Midbrain (tissue), 1 donor: ENCODE measurements at regions not wholly inside any gene's neighbourhood (a gene's known extent, or its start where the extent isn't known, plus 50 kb on each side); places are given as distances from the start of the nearest gene placed in this dataset.
"Not testable (repeated sequence)": the region's sequence is repeated elsewhere in the genome, so short reads cannot be mapped to it uniquely, and the experiment has no call there.

Experiments
- DNase-seq: peaks from one replicate; lab custom pipeline; 2025; lab: John Stamatoyannopoulos, UW

GRCh38 chr21:28282833-28283232 lies 709.8 kb downstream of the LTN1 start:
- no peak for DNase-seq

GRCh38 chr21:28281357-28281756 lies 711.3 kb downstream of the LTN1 start:
- not testable (repeated sequence) for DNase-seq

- DNase-seq, result no peak
Measured at GRCh38 chr21:28280611-28281010, 712.1 kb downstream of the LTN1 start.

- no peak for DNase-seq
Measured at GRCh38 chr21:28277324-28277723, 715.4 kb downstream of the LTN1 start.

- DNase-seq, result no peak
Measured at GRCh38 chr21:28272272-28272992, 720.2 kb downstream of the LTN1 start.

GRCh38 chr21:28269173-28269572 lies 723.5 kb downstream of the LTN1 start:
- DNase-seq, result no peak

- DNase-seq, result no peak
Measured at GRCh38 chr21:28268685-28269084, 724.0 kb downstream of the LTN1 start.

- no peak for DNase-seq
Measured at GRCh38 chr21:28267449-28267848, 725.2 kb downstream of the LTN1 start.

GRCh38 chr21:28266061-28266460 lies 726.6 kb downstream of the LTN1 start:
- DNase-seq, result no peak

GRCh38 chr21:28263974-28264373 lies 728.7 kb downstream of the LTN1 start:
- no peak for DNase-seq

- no peak for DNase-seq
Measured at GRCh38 chr21:28261298-28261697, 731.4 kb downstream of the LTN1 start.

GRCh38 chr21:28257276-28257675 lies 735.4 kb downstream of the LTN1 start:
- DNase-seq, result peak; percentile 7

- DNase-seq, result no peak
Measured at GRCh38 chr21:28256837-28257236, 735.8 kb downstream of the LTN1 start.

GRCh38 chr21:28256420-28256831 lies 736.3 kb downstream of the LTN1 start:
- DNase-seq, result no peak

- no peak for DNase-seq
Measured at GRCh38 chr21:28253961-28254360, 738.7 kb downstream of the LTN1 start.

- DNase-seq, result no peak
Measured at GRCh38 chr21:28253338-28253737, 739.3 kb downstream of the LTN1 start.

GRCh38 chr21:28252928-28253327 lies 739.7 kb downstream of the LTN1 start:
- no peak for DNase-seq

- DNase-seq, result no peak
Measured at GRCh38 chr21:28250946-28251345, 741.7 kb downstream of the LTN1 start.

GRCh38 chr21:28247454-28248020 lies 745.1 kb downstream of the LTN1 start:
- DNase-seq, result no peak

- no peak for DNase-seq
Measured at GRCh38 chr21:28240586-28240985, 752.1 kb downstream of the LTN1 start.

GRCh38 chr21:28239340-28239739 lies 753.3 kb downstream of the LTN1 start:
- DNase-seq, result no peak

- no peak for DNase-seq
Measured at GRCh38 chr21:28237661-28238060, 755.0 kb downstream of the LTN1 start.

- DNase-seq, result peak; percentile 9
Measured at GRCh38 chr21:28235169-28235895, 757.3 kb downstream of the LTN1 start.
